SK-N-SH (cell line): ENCODE measurements at regions not wholly inside any gene's neighbourhood (a gene's known extent, or its start where the extent isn't known, plus 50 kb on each side); places are given as distances from the start of the nearest gene placed in this dataset.

Source experiments
- CTCF ChIA-PET: fragments of 300-600, 350-600 bp; formaldehyde crosslinking; extraction: SDS; loops from one replicate; lab custom pipeline; 2021; lab: Yijun Ruan, JAX
- POLR2A ChIA-PET: fragments of 350-600 bp; sonication (Branson Sonifier 250); formaldehyde crosslinking; extraction: SDS; loops from one replicate; lab custom pipeline; 2020; ENCODE audit warnings: antibody characterized with exemption, inconsistent platforms; lab: Yijun Ruan, JAX
- DNase-seq: peaks from one replicate; pipeline ENCODE4 v3.0.0; 2012
- H2AFZ ChIP-seq: fragments of 200-600 bp; sonication (generic); 2 replicates; pipeline ENCODE4 v1.8.1; 2016; ENCODE audit warnings: antibody characterized with exemption, mild to moderate bottlenecking, low read depth
- H3F3A ChIP-seq: fragments of 200-600 bp; sonication (generic); replicated peaks from 2 replicates; pipeline ENCODE3; 2016; ENCODE audit warnings: antibody characterized with exemption, mild to moderate bottlenecking; ENCODE audit not compliant: insufficient read depth
- H3K27ac ChIP-seq, 2 experiments: fragments of 200-500 bp in 1 of 2; fragments of 200-600 bp in 1 of 2; sonication (Bioruptor generic) in 1 of 2; sonication (generic), shearing (Covaris generic) in 1 of 2; 2 replicates each; pipeline versions ENCODE4 v1.5.1 to v1.6.1; 2014 to 2016; ENCODE audit warnings: low read depth in 2 of 2, inconsistent platforms in 1 of 2, low read length in 1 of 2, mild to moderate bottlenecking in 1 of 2, mixed read lengths in 1 of 2
- H3K27me3 ChIP-seq: fragments of 200-600 bp; sonication (generic), shearing (Covaris generic); 2 replicates; pipeline ENCODE4 v1.6.1; 2016; ENCODE audit warnings: mixed run types; ENCODE audit not compliant: insufficient read depth
- H3K36me3 ChIP-seq, 2 experiments: fragments of 200-500 bp in 1 of 2; fragments of 200-600 bp in 1 of 2; sonication (Bioruptor generic) in 1 of 2; sonication (generic) in 1 of 2; replicated peaks in 1 of 2; 2 replicates each; pipeline versions ENCODE3 to v1.5.1; 2014 to 2016; ENCODE audit warnings: low read length in 1 of 2, mild to moderate bottlenecking in 1 of 2; ENCODE audit not compliant: insufficient read depth in 2 of 2, control insufficient read depth in 1 of 2
- H3K4me1 ChIP-seq, 2 experiments: fragments of 200-500 bp in 1 of 2; fragments of 200-600 bp in 1 of 2; sonication (Bioruptor generic) in 1 of 2; sonication (generic), shearing (Covaris generic) in 1 of 2; 2 replicates each; pipeline versions ENCODE4 v1.5.1 to v1.6.1; 2014 to 2016; ENCODE audit warnings: low read depth in 1 of 2, low read length in 1 of 2, mixed run types in 1 of 2; ENCODE audit not compliant: insufficient read depth in 2 of 2, control insufficient read depth in 1 of 2
- H3K4me2 ChIP-seq: fragments of 200-600 bp; sonication (generic), shearing (Covaris generic); 2 replicates; pipeline ENCODE4 v1.6.1; 2017; ENCODE audit warnings: mixed run types
- H3K4me3 ChIP-seq, 2 experiments: fragments of 200-500 bp in 1 of 2; fragments of 200-600 bp in 1 of 2; sonication (Bioruptor generic) in 1 of 2; sonication (generic), shearing (Covaris generic) in 1 of 2; 2 replicates each; pipeline versions ENCODE4 v1.5.1 to v1.8.1; 2014 to 2016; ENCODE audit warnings: low read depth in 2 of 2, inconsistent platforms in 1 of 2, low read length in 1 of 2, mild to moderate bottlenecking in 1 of 2, mixed read lengths in 1 of 2, moderate library complexity in 1 of 2
- H3K79me2 ChIP-seq: fragments of 200-600 bp; sonication (generic); 2 replicates; pipeline ENCODE4 v1.8.1; 2017; ENCODE audit warnings: mild to moderate bottlenecking; ENCODE audit not compliant: insufficient read depth
- H3K9ac ChIP-seq: fragments of 200-600 bp; sonication (generic); 2 replicates; pipeline ENCODE4 v1.6.1; 2017; ENCODE audit warnings: mixed run types
- H3K9me2 ChIP-seq: fragments of 200-600 bp; sonication (generic); 2 replicates; pipeline ENCODE4 v1.6.1; 2017; ENCODE audit warnings: mixed run types
- H3K9me3 ChIP-seq: fragments of 200-600 bp; sonication (generic); 2 replicates; pipeline ENCODE4 v1.6.1; 2017; ENCODE audit warnings: mixed run types, mild to moderate bottlenecking, moderate library complexity
- H4K20me1 ChIP-seq: fragments of 200-600 bp; sonication (generic); 2 replicates; pipeline ENCODE4 v1.6.1; 2017; ENCODE audit warnings: mild to moderate bottlenecking, mixed run types; ENCODE audit not compliant: insufficient read depth
- CHD2 ChIP-seq: fragments of 150-350 bp; IDR thresholded peaks from 2 replicates; pipeline ENCODE4 v1.6.1; 2018; ENCODE audit warnings: low read length; ENCODE audit not compliant: partially characterized antibody
- ELF1 ChIP-seq: IDR thresholded peaks from 2 replicates; pipeline ENCODE4 v1.4.0; 2012
- EP300 ChIP-seq, 2 experiments: IDR thresholded peaks; 2 replicates each; pipeline versions ENCODE4 v1.4.0 to v1.6.1; 2012; ENCODE audit warnings: borderline replicate concordance in 1 of 2, low read depth in 1 of 2, low read length in 1 of 2
- EZH2phosphoT487 ChIP-seq: fragments of 200-600 bp; sonication (generic); IDR thresholded peaks from 2 replicates; pipeline ENCODE4 v1.6.1; 2017; ENCODE audit warnings: low read depth, mixed run types, mild to moderate bottlenecking, antibody characterized with exemption, moderate library complexity, borderline replicate concordance
- JUND ChIP-seq: IDR thresholded peaks from 2 replicates; pipeline ENCODE4 v1.4.0; 2012
- MAX ChIP-seq: IDR thresholded peaks from 2 replicates; pipeline ENCODE4 v1.4.0; 2012; ENCODE audit warnings: low read depth
- NFIC ChIP-seq: IDR thresholded peaks from 2 replicates; pipeline ENCODE4 v1.4.0; 2012; ENCODE audit warnings: borderline replicate concordance
- NRF1 ChIP-seq: IDR thresholded peaks from 2 replicates; pipeline ENCODE4 v1.6.1; 2012; ENCODE audit warnings: low read depth, mild to moderate bottlenecking, low read length
- REST ChIP-seq: IDR thresholded peaks from 2 replicates; pipeline ENCODE4 v1.6.1; 2012; ENCODE audit warnings: mild to moderate bottlenecking, low read depth, low read length, moderate library complexity
- RXRA ChIP-seq: IDR thresholded peaks from 2 replicates; pipeline ENCODE4 v1.4.0; 2012; ENCODE audit warnings: low read depth, mild to moderate bottlenecking, borderline replicate concordance
- TAF1 ChIP-seq: IDR thresholded peaks from 2 replicates; pipeline ENCODE4 v1.6.1; 2012; ENCODE audit warnings: low read depth, mild to moderate bottlenecking, low read length, moderate library complexity, borderline replicate concordance
- TCF12 ChIP-seq: IDR thresholded peaks from 2 replicates; pipeline ENCODE4 v1.4.0; 2012
- YY1 ChIP-seq: IDR thresholded peaks from 2 replicates; pipeline ENCODE4 v1.4.0; 2012; ENCODE audit warnings: low read depth, mild to moderate bottlenecking
- WGBS: methylation state at CpG from one replicate; pipeline ENCODE4 v1.1.6; 2017; ENCODE audit warnings: low lambda C conversion rate; 5-methylcytosine and 5-hydroxymethylcytosine counted together

GRCh38 chr2:7182525-7182924 is 265.3 kb downstream of the RNF144A start (continued):
- TF ChIP-seq CHD2 (no peak), REST (no peak), MAX (no peak), NRF1 (no peak), NFIC (no peak), RXRA (no peak)
- TF ChIP-seq, all 33 proteins: peak for 0

- Histone ChIP-seq H3K9ac (no peak overlapping the region), H4K20me1 (no peaks in the 10 kb centered on the region), H3K9me3 (no peaks in the 10 kb centered on the region), H3K27ac (no peak overlapping the region), H3K79me2 (no peaks in the 10 kb centered on the region), H3K4me2 (no peak overlapping the region), H3K27me3 (no peaks in the 10 kb centered on the region), H3K4me1 (peaks cover 6 to 33% of the 10 kb centered on the region in 2 experiments; a peak in 3 of 4 replicates), H2AFZ (no peak overlapping the region), H3K4me3 (no peak overlapping the region), H3K9me2 (no peaks in the 10 kb centered on the region), H3K36me3 (no peaks in the 10 kb centered on the region), H3F3A (no peaks in the 10 kb centered on the region)
- CTCF ChIA-PET: interaction anchor here (0.6 to 1.2 kb wide), 2 partner anchors 238 to 477 kb away, joined by 3 to 4 read pairs; no protein-coding TSS in a partner anchor
- DNase-seq: no peak
- POLR2A ChIA-PET: no interaction called here
- no peak for TF ChIP-seq EZH2phosphoT487
- 52% methylated on average over 8 of the region's 8 CpGs for WGBS
These were observed 271.9 kb downstream of the RNF144A start for GRCh38 chr2:7189106-7189505.

GRCh38 chr2:7190587-7191324 is 273.5 kb downstream of the RNF144A start:
- 66% methylated on average over 5 of the region's 5 CpGs for WGBS
- Histone ChIP-seq H3K36me3 (no peaks in the 10 kb centered on the region), H3K4me3 (no peak overlapping the region), H3K4me2 (no peak overlapping the region; the same call in 1 of the 2 replicates), H3K9me3 (no peaks in the 10 kb centered on the region), H3K27ac (peak overlapping the region in 1 of 2 experiments; percentile 69; a peak in 3 of 4 replicates), H3K4me1 (peaks cover 6 to 33% of the 10 kb centered on the region in 2 experiments; a peak in 3 of 4 replicates), H2AFZ (no peak overlapping the region), H3K9ac (no peak overlapping the region), H3K79me2 (no peaks in the 10 kb centered on the region), H3K9me2 (no peaks in the 10 kb centered on the region), H3K27me3 (no peaks in the 10 kb centered on the region), H4K20me1 (no peaks in the 10 kb centered on the region), H3F3A (no peaks in the 10 kb centered on the region)
- CTCF ChIA-PET: interaction anchor here (1.1 to 1.3 kb wide), 3 partner anchors 13 to 236 kb away, joined by 3 to 6 read pairs (median 4); no protein-coding TSS in a partner anchor
- POLR2A ChIA-PET: no interaction called here
- no peak for DNase-seq
- TF ChIP-seq NFIC (no peak), TCF12 (peak; percentile 45; the same call in 1 of the 2 replicates), JUND (peak; percentile 21; the same call in 1 of the 2 replicates), YY1 (no peak), ELF1 (no peak), TAF1 (no peak), EP300 (IDR thresholded peaks at IDR 0.05; ENCODE audit: borderline replicate concordance in 1 of 2, low read depth in 1 of 2, low read length in 1 of 2) (no peak)
